Astrocyte of the spinal cord (primary cell): ENCODE measurements at regions not wholly inside any gene's neighbourhood (a gene's known extent, or its start where the extent isn't known, plus 50 kb on each side); places are given as distances from the start of the nearest gene placed in this dataset.
A peak's percentile ranks its signal among the peaks of the same experiment; 100 is the strongest.

Source experiments
- DNase-seq: peaks from one replicate; pipeline ENCODE4 v3.0.0; 2011; ENCODE audit warnings: low read depth, low spot score
- H3K4me3 ChIP-seq: 2 replicates; pipeline ENCODE4 v1.5.1; 2011; ENCODE audit warnings: low read depth, mild to moderate bottlenecking, low read length, moderate library complexity
- CTCF ChIP-seq: IDR thresholded peaks from 2 replicates; pipeline ENCODE4 v1.5.1; 2012; ENCODE audit warnings: low read depth, mild to moderate bottlenecking, low read length, inconsistent platforms
- in situ Hi-C: cut with HindIII; loops from 2 replicates; pipeline ENCODE4 v1.10.0; 2017; ENCODE audit warnings: low sequenced_read_pairs

GRCh38 chr2:146651361-146651760 lies 1193.5 kb upstream of the ACVR2A start:
- no peak for TF ChIP-seq CTCF
- H3K4me3 ChIP-seq = no peak overlapping the region
- in situ Hi-C loops = no loop called here
- no peak for DNase-seq

GRCh38 chr2:146642066-146642465 lies 1202.8 kb upstream of the ACVR2A start:
- no peak for DNase-seq
- no peak for TF ChIP-seq CTCF
- in situ Hi-C loops = no loop called here
- H3K4me3 ChIP-seq = no peak overlapping the region

GRCh38 chr2:146634230-146635097 lies 1210.4 kb upstream of the ACVR2A start:
- no peak overlapping the region for H3K4me3 ChIP-seq
- TF ChIP-seq CTCF = no peak
- in situ Hi-C loops = no loop called here
- DNase-seq = peak; percentile 80

GRCh38 chr2:146633159-146633558 lies 1211.7 kb upstream of the ACVR2A start:
- in situ Hi-C loops = no loop called here
- DNase-seq = no peak

GRCh38 chr2:146632707-146633106 lies 1212.1 kb upstream of the ACVR2A start:
- no peak overlapping the region for H3K4me3 ChIP-seq
- DNase-seq = no peak
- no peak for TF ChIP-seq CTCF
- in situ Hi-C loops = no loop called here

More at GRCh38 chr2:146633159-146633558, 1211.7 kb upstream of the ACVR2A start:
- no peak overlapping the region for H3K4me3 ChIP-seq
- no peak for TF ChIP-seq CTCF

GRCh38 chr2:146624430-146625160 lies 1220.2 kb upstream of the ACVR2A start:
- in situ Hi-C loops = no loop called here

More at GRCh38 chr2:146624430-146625160, 1220.2 kb upstream of the ACVR2A start:
- TF ChIP-seq CTCF = no peak
- H3K4me3 ChIP-seq = no peak overlapping the region
- DNase-seq = no peak
